ENCODE measurements at regions not wholly inside any gene's neighbourhood (a gene's known extent, or its start where the extent isn't known, plus 50 kb on each side); places are given as distances from the start of the nearest gene placed in this dataset.

- H3K4me3 ChIP-seq (ENCODE audit: low read depth, low read length) = no peak overlapping the region
- TF ChIP-seq CTCF (IDR thresholded peaks at IDR 0.05; ENCODE audit: borderline replicate concordance, insufficient read depth, low read depth, low read length) = no peak
Observed at GRCh38 chr11:28461338-28461737, 353.1 kb downstream of the METTL15 start.

- TF ChIP-seq CTCF (IDR thresholded peaks at IDR 0.05; ENCODE audit: borderline replicate concordance, insufficient read depth, low read depth, low read length) = no peak
- no peak overlapping the region for H3K4me3 ChIP-seq (ENCODE audit: low read depth, low read length)
Observed at GRCh38 chr11:28460348-28460747, 352.2 kb downstream of the METTL15 start.

- no peak for TF ChIP-seq CTCF (IDR thresholded peaks at IDR 0.05; ENCODE audit: borderline replicate concordance, insufficient read depth, low read depth, low read length)
- no peak overlapping the region for H3K4me3 ChIP-seq (ENCODE audit: low read depth, low read length)
Observed at GRCh38 chr11:28459912-28460311, 351.7 kb downstream of the METTL15 start.

GRCh38 chr11:28457481-28458065 lies 349.4 kb downstream of the METTL15 start:
- H3K4me3 ChIP-seq (ENCODE audit: low read depth, low read length) = no peak overlapping the region
- no peak for TF ChIP-seq CTCF (IDR thresholded peaks at IDR 0.05; ENCODE audit: borderline replicate concordance, insufficient read depth, low read depth, low read length)

- H3K4me3 ChIP-seq (ENCODE audit: low read depth, low read length) = no peak overlapping the region
- no peak for TF ChIP-seq CTCF (IDR thresholded peaks at IDR 0.05; ENCODE audit: borderline replicate concordance, insufficient read depth, low read depth, low read length)
Observed at GRCh38 chr11:28448186-28448585, 340.0 kb downstream of the METTL15 start.

GRCh38 chr11:28447226-28447625 lies 339.0 kb downstream of the METTL15 start:
- H3K4me3 ChIP-seq (ENCODE audit: low read depth, low read length) = no peak overlapping the region
- TF ChIP-seq CTCF (IDR thresholded peaks at IDR 0.05; ENCODE audit: borderline replicate concordance, insufficient read depth, low read depth, low read length) = no peak

- no peak for TF ChIP-seq CTCF (IDR thresholded peaks at IDR 0.05; ENCODE audit: borderline replicate concordance, insufficient read depth, low read depth, low read length)
- H3K4me3 ChIP-seq (ENCODE audit: low read depth, low read length) = no peak overlapping the region
Observed at GRCh38 chr11:28442131-28442530, 333.9 kb downstream of the METTL15 start.
